ENCODE measurements at regions not wholly inside any gene's neighbourhood (a gene's known extent, or its start where the extent isn't known, plus 50 kb on each side); places are given as distances from the start of the nearest gene placed in this dataset.

GRCh38 chr3:141814375-141814774 is 51.2 kb downstream of the GRK7 start:
- no peak for DNase-seq
- H3K27ac ChIP-seq, result no peak overlapping the region
- H3K9me3 ChIP-seq (replicated peaks), result peaks cover 3% of the 10 kb centered on the region; the same call in 1 of the 2 replicates

GRCh38 chr3:141815667-141816066 is 52.5 kb downstream of the GRK7 start:
- H3K27me3 ChIP-seq, result no peaks in the 10 kb centered on the region
- no peak for DNase-seq
- no peak overlapping the region for H3K4me3 ChIP-seq
- H3K4me1 ChIP-seq, result peaks cover 14% of the 10 kb centered on the region
- H3K36me3 ChIP-seq, result no peaks in the 10 kb centered on the region
- no peak overlapping the region for H3K27ac ChIP-seq
- H3K9me3 ChIP-seq (replicated peaks), result peaks cover 3% of the 10 kb centered on the region; the same call in 1 of the 2 replicates

More at GRCh38 chr3:141814375-141814774, 51.2 kb downstream of the GRK7 start:
- Histone ChIP-seq H3K36me3 (no peaks in the 10 kb centered on the region), H3K27me3 (no peaks in the 10 kb centered on the region), H3K4me1 (peaks cover 14% of the 10 kb centered on the region), H3K4me3 (no peak overlapping the region)

- H3K27me3 ChIP-seq, result no peaks in the 10 kb centered on the region
- H3K9me3 ChIP-seq (replicated peaks), result peaks cover 3% of the 10 kb centered on the region; the same call in 1 of the 2 replicates
- no peak overlapping the region for H3K27ac ChIP-seq
- no peaks in the 10 kb centered on the region for H3K36me3 ChIP-seq
- peak in 1 of 2 experiments; percentile 55 for DNase-seq
- peaks cover 9% of the 10 kb centered on the region for H3K4me1 ChIP-seq
- no peak overlapping the region for H3K4me3 ChIP-seq
These were observed 53.8 kb downstream of the GRK7 start for GRCh38 chr3:141816958-141817357.

- H3K4me1 ChIP-seq, result peaks cover 6% of the 10 kb centered on the region
- DNase-seq, result no peak
- H3K27ac ChIP-seq, result no peak overlapping the region
- H3K9me3 ChIP-seq (replicated peaks), result no peaks in the 10 kb centered on the region
- no peaks in the 10 kb centered on the region for H3K36me3 ChIP-seq
- H3K4me3 ChIP-seq, result no peak overlapping the region
- H3K27me3 ChIP-seq, result no peaks in the 10 kb centered on the region
These were observed 51.0 kb upstream of the ATP1B3 start for GRCh38 chr3:141825216-141826011.
